ENCODE measurements at regions not wholly inside any gene's neighbourhood (a gene's known extent, or its start where the extent isn't known, plus 50 kb on each side); places are given as distances from the start of the nearest gene placed in this dataset.

GRCh38 chr12:23335593-23335992 is 613.9 kb downstream of the SOX5 start:
- TF ChIP-seq POLR2A (IDR thresholded peaks at IDR 0.05; ENCODE audit: low read depth, low read length) (no peak), POLR2AphosphoS5 (IDR thresholded peaks at IDR 0.05; ENCODE audit: low read depth, low read length) (no peak)
